ENCODE measurements at regions not wholly inside any gene's neighbourhood (a gene's known extent, or its start where the extent isn't known, plus 50 kb on each side); places are given as distances from the start of the nearest gene placed in this dataset.

DNA sequence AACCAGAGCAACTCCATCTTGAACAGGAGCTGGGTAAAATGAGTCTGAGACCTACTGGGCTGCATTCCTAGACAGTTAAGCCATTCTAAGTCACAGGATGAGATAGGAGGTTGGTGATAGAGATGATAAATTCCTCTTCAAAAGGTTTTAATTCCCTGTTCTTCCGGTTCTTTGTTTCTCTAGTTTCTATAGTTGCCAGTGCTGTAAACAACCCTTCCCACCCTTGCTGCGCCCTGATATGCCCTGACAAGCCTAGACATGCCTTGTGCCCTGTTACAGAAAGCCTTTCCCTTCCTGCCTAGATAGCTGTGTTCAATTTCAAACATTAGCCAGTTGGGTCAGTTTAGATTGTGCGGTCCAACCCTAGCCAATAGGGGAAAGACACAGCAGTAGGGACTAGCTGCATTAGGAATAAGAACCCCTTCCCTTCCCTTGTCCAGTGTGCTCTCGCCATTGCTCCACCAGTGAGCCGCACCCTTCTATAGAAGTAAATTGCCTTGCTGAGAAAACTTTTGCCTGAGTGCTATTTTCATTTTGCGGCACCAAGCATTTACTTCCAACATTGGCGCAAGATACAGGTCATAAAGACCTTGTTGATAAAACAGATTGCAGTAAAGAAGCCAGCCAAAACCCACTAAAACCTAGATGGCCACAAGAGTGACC is 52.5 kb upstream of the CCN2 start:
- peaks cover 0 to 10% (median 7%) of the 10 kb centered on the region in 3 donors for H3K9me3 Mint-ChIP-seq
- H3K27ac Mint-ChIP-seq, result no peak overlapping the region
- ChIA-PET CTCF (no interaction called here), POLR2A (no interaction called here)
- peaks cover 0 to 4% of the 10 kb centered on the region in 2 donors for H3K27me3 Mint-ChIP-seq
- Histone ChIP-seq H3K36me3 (ENCODE audit: control insufficient read depth in 2 of 2, extremely low read depth in 1 of 2, insufficient read depth in 1 of 2, low read length in 1 of 2) (no peaks in the 10 kb centered on the region), H3K27ac (ENCODE audit: low read length) (no peak overlapping the region), H3K4me3 (ENCODE audit: control insufficient read depth in 1 of 2, extremely low read depth in 1 of 2, low read length in 1 of 2) (no peak overlapping the region), H3K9me3 (no peaks in the 10 kb centered on the region), H3K4me1 (ENCODE audit: control insufficient read depth in 1 of 2, extremely low read depth in 1 of 2, insufficient read depth in 2 of 2, low read length in 2 of 2) (no peaks in the 10 kb centered on the region), H3K27me3 (replicated peaks in 1 of 2; ENCODE audit: control insufficient read depth in 2 of 2, extremely low read depth in 1 of 2, insufficient read depth in 2 of 2, low read length in 1 of 2) (no peaks in the 10 kb centered on the region)
- H3K4me1 Mint-ChIP-seq, result no peaks in the 10 kb centered on the region
- no peaks in the 10 kb centered on the region for H3K36me3 Mint-ChIP-seq
- DNase-seq (no peak), ATAC-seq (replicated peaks in 1 of 4) (no peak)
- H3K4me3 Mint-ChIP-seq, result no peak overlapping the region
- 73% methylated on average over 3 of the region's 7 CpGs for WGBS (ENCODE audit: insufficient coverage)

Measured in T-cell (primary cell).